HEK293T (cell line): ENCODE measurements at regions not wholly inside any gene's neighbourhood (a gene's known extent, or its start where the extent isn't known, plus 50 kb on each side); places are given as distances from the start of the nearest gene placed in this dataset.

ENCODE experiments used
- CTCF ChIA-PET: fragments of 350-600 bp; formaldehyde crosslinking; extraction: SDS; loops from one replicate; lab custom pipeline; 2021; ENCODE audit warnings: antibody characterized with exemption, inconsistent platforms; lab: Yijun Ruan, JAX
- POLR2A ChIA-PET: fragments of 350-600 bp; formaldehyde crosslinking; extraction: SDS; loops from one replicate; lab custom pipeline; 2020; ENCODE audit warnings: antibody characterized with exemption, inconsistent platforms; lab: Yijun Ruan, JAX
- DNase-seq: peaks from one replicate; pipeline ENCODE4 v3.0.0; 2012; ENCODE audit warnings: mixed read lengths; ENCODE audit errors: extremely low spot score
- ARNT ChIP-seq: fragments of 450-650 bp; IDR thresholded peaks from 2 replicates; pipeline ENCODE4 v1.6.1; 2017; ENCODE audit warnings: mild to moderate bottlenecking
- BHLHE40 ChIP-seq: fragments of 450-650 bp; IDR thresholded peaks from 2 replicates; pipeline ENCODE4 v1.6.1; 2016; ENCODE audit warnings: mild to moderate bottlenecking, moderate library complexity, borderline replicate concordance
- CTBP1 ChIP-seq: fragments of 450-650 bp; IDR thresholded peaks from 2 replicates; pipeline ENCODE4 v1.6.1; 2016; ENCODE audit warnings: borderline replicate concordance
- ELF4 ChIP-seq: fragments of 450-650 bp; IDR thresholded peaks from 2 replicates; pipeline ENCODE4 v1.6.1; 2017; ENCODE audit warnings: antibody characterized with exemption
- FOXA1 ChIP-seq: fragments of 450-650 bp; IDR thresholded peaks from 2 replicates; pipeline ENCODE4 v1.6.1; 2016; ENCODE audit warnings: mild to moderate bottlenecking
- FOXK2 ChIP-seq: fragments of 450-650 bp; IDR thresholded peaks from 2 replicates; pipeline ENCODE4 v1.6.1; 2016; ENCODE audit warnings: mild to moderate bottlenecking
- FOXM1 ChIP-seq: fragments of 450-650 bp; IDR thresholded peaks from 2 replicates; pipeline ENCODE4 v1.6.1; 2017; ENCODE audit warnings: mild to moderate bottlenecking, borderline replicate concordance
- HDGF ChIP-seq: fragments of 450-650 bp; IDR thresholded peaks from 2 replicates; pipeline ENCODE4 v1.6.1; 2017; ENCODE audit warnings: antibody characterized with exemption, borderline replicate concordance
- L3MBTL2 ChIP-seq: fragments of 450-650 bp; conservative IDR thresholded peaks from 2 replicates; pipeline ENCODE4 v1.6.1; 2016; ENCODE audit warnings: mild to moderate bottlenecking
- LEF1 ChIP-seq: fragments of 450-650 bp; IDR thresholded peaks from 2 replicates; pipeline ENCODE4 v1.6.1; 2017; ENCODE audit warnings: mild to moderate bottlenecking, borderline replicate concordance
- NFRKB ChIP-seq: fragments of 450-650 bp; IDR thresholded peaks from 2 replicates; pipeline ENCODE4 v1.6.1; 2016; ENCODE audit warnings: mild to moderate bottlenecking, moderate library complexity
- PKNOX1 ChIP-seq: fragments of 450-650 bp; IDR thresholded peaks from 2 replicates; pipeline ENCODE4 v1.6.1; 2016
- SP1 ChIP-seq: fragments of 450-650 bp; IDR thresholded peaks from 2 replicates; pipeline ENCODE4 v1.6.1; 2017
- SUZ12 ChIP-seq: fragments of 450-650 bp; IDR thresholded peaks from 2 replicates; pipeline ENCODE4 v1.6.1; 2016; ENCODE audit warnings: mild to moderate bottlenecking
- TARDBP ChIP-seq: fragments of 450-650 bp; IDR thresholded peaks from 2 replicates; pipeline ENCODE4 v1.6.1; 2016
- ZNF384 ChIP-seq: fragments of 450-650 bp; IDR thresholded peaks from 2 replicates; pipeline ENCODE4 v1.6.1; 2016

- POLR2A ChIA-PET: no interaction called here
- no peak for DNase-seq
- TF ChIP-seq HDGF (no peak), FOXM1 (no peak), LEF1 (no peak), CTBP1 (no peak), TARDBP (no peak), FOXA1 (no peak), NFRKB (no peak), ZNF384 (no peak), L3MBTL2 (no peak), PKNOX1 (no peak), SUZ12 (no peak), ARNT (no peak), ELF4 (no peak), BHLHE40 (no peak), FOXK2 (no peak), SP1 (no peak)
- CTCF ChIA-PET: interaction anchor here (0.6 kb wide), 1 partner anchor 9 kb away, joined by 3 read pairs; no protein-coding TSS in a partner anchor
Observed at GRCh38 chr2:150167711-150168110, 319.8 kb downstream of the RND3 start.

GRCh38 chr2:150166313-150167051 is 321.0 kb downstream of the RND3 start:
- POLR2A ChIA-PET: no interaction called here
- no peak for TF ChIP-seq CTBP1
- TF ChIP-seq ELF4: no peak
- TF ChIP-seq ARNT: no peak
- no peak for TF ChIP-seq HDGF
- TF ChIP-seq LEF1: no peak
- no peak for TF ChIP-seq TARDBP
- no peak for TF ChIP-seq SUZ12
- TF ChIP-seq FOXK2: no peak
- no peak for TF ChIP-seq L3MBTL2
- TF ChIP-seq BHLHE40: no peak
- TF ChIP-seq SP1: no peak
- no peak for TF ChIP-seq PKNOX1
- TF ChIP-seq ZNF384: no peak
- TF ChIP-seq FOXA1: no peak
- TF ChIP-seq FOXM1: no peak
- no peak for TF ChIP-seq NFRKB
- DNase-seq: no peak
- CTCF ChIA-PET: no interaction called here

GRCh38 chr2:150165988-150166312 is 321.5 kb downstream of the RND3 start:
- TF ChIP-seq FOXK2 (no peak), ELF4 (no peak)
- ChIA-PET POLR2A (no interaction called here), CTCF (no interaction called here)
- DNase-seq: no peak

GRCh38 chr2:150165442-150165841 is 322.0 kb downstream of the RND3 start:
- no peak for DNase-seq
- POLR2A ChIA-PET: no interaction called here
- CTCF ChIA-PET: no interaction called here
- TF ChIP-seq CTBP1: no peak
- no peak for TF ChIP-seq TARDBP
- no peak for TF ChIP-seq LEF1
- TF ChIP-seq SP1: no peak
- TF ChIP-seq FOXK2: no peak

GRCh38 chr2:150162241-150162942 is 325.1 kb downstream of the RND3 start:
- POLR2A ChIA-PET: no interaction called here
- CTCF ChIA-PET: no interaction called here
- no peak for DNase-seq
- no peak for TF ChIP-seq PKNOX1
- TF ChIP-seq ELF4: no peak
- TF ChIP-seq FOXA1: no peak
- TF ChIP-seq SUZ12: no peak
- no peak for TF ChIP-seq FOXM1
- TF ChIP-seq SP1: no peak
- TF ChIP-seq ARNT: no peak
- no peak for TF ChIP-seq LEF1
- TF ChIP-seq FOXK2: no peak
- TF ChIP-seq L3MBTL2: no peak
- TF ChIP-seq NFRKB: no peak
- TF ChIP-seq HDGF: no peak
- TF ChIP-seq BHLHE40: no peak

- no peak for DNase-seq
- CTCF ChIA-PET: no interaction called here
- TF ChIP-seq L3MBTL2 (no peak), NFRKB (no peak), BHLHE40 (no peak), ARNT (no peak), PKNOX1 (no peak), TARDBP (no peak), FOXK2 (no peak), ELF4 (no peak), ZNF384 (no peak), FOXA1 (no peak), SUZ12 (no peak), SP1 (no peak), LEF1 (no peak), CTBP1 (no peak), FOXM1 (no peak), HDGF (no peak)
- POLR2A ChIA-PET: no interaction called here
Observed at GRCh38 chr2:150160058-150160457, 327.4 kb downstream of the RND3 start.
